ENCODE measurements at regions not wholly inside any gene's neighbourhood (a gene's known extent, or its start where the extent isn't known, plus 50 kb on each side); places are given as distances from the start of the nearest gene placed in this dataset.

DNA sequence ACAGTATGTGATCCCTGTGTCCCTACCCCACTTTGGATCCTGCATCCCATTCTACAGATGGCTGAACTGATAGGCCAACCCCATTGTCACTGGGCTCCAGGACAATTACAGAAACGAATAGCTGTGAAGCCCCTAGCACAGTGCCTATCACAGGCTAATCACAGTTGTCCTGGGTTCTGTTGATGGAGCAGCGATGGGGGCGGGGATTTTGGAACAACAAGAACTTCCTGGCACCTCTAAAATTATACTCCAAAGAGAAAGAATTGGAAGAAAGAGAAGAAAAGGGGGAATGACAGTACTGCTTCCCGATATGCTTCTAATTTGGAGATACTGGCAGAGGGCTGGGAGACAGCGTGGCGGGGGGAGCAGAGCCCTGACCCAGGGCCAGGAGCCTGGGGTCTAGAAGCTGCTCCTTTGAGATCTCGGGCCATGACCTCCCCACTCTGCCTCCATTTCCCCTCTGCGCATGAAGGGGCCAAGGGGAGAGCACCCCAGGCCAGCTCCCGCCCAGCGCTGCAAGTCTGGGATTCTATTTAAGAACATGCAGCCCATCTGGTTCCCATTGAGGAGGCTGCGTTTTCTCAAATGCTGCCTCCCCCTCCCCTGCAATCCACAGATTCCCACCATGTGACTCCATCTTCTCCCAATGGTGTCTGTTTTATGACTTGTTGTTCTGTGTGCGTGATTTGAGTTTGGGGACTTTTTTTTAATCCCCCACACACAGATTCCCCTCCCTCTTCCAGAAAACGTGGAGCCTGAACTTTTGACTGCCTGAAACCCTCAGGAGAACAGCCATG is 202.7 kb downstream of the CYP26B1 start:
- Histone ChIP-seq H3K9ac (no peak overlapping the region), H4K20me1 (ENCODE audit: insufficient read depth) (no peaks in the 10 kb centered on the region), H3K9me2 (no peaks in the 10 kb centered on the region), H3K9me3 (no peaks in the 10 kb centered on the region), H3K4me2 (no peak overlapping the region), H3K27me3 (ENCODE audit: insufficient read depth) (no peaks in the 10 kb centered on the region), H3K4me3 (ENCODE audit: low read depth in 2 of 2, low read length in 1 of 2) (no peak overlapping the region), H3K4me1 (ENCODE audit: control insufficient read depth in 1 of 2, insufficient read depth in 2 of 2, low read depth in 1 of 2, low read length in 1 of 2) (peaks cover 0 to 3% of the 10 kb centered on the region in 2 experiments; a peak in 1 of 4 replicates), H3K27ac (ENCODE audit: low read depth in 2 of 2, low read length in 1 of 2) (no peak overlapping the region), H3K79me2 (ENCODE audit: insufficient read depth) (no peaks in the 10 kb centered on the region), H3K36me3 (replicated peaks in 1 of 2; ENCODE audit: control insufficient read depth in 1 of 2, insufficient read depth in 2 of 2, low read length in 1 of 2) (no peaks in the 10 kb centered on the region), H2AFZ (ENCODE audit: low read depth) (no peak overlapping the region), H3F3A (replicated peaks; ENCODE audit: insufficient read depth) (no peaks in the 10 kb centered on the region)
- TF ChIP-seq RCOR1 (IDR thresholded peaks at IDR 0.05; ENCODE audit: low read length) (no peak), MXI1 (IDR thresholded peaks at IDR 0.05; ENCODE audit: low read depth, low read length) (no peak), TAF1 (IDR thresholded peaks at IDR 0.05; ENCODE audit: borderline replicate concordance, low read depth, low read length) (no peak)
- TF ChIP-seq, protein P1, sequence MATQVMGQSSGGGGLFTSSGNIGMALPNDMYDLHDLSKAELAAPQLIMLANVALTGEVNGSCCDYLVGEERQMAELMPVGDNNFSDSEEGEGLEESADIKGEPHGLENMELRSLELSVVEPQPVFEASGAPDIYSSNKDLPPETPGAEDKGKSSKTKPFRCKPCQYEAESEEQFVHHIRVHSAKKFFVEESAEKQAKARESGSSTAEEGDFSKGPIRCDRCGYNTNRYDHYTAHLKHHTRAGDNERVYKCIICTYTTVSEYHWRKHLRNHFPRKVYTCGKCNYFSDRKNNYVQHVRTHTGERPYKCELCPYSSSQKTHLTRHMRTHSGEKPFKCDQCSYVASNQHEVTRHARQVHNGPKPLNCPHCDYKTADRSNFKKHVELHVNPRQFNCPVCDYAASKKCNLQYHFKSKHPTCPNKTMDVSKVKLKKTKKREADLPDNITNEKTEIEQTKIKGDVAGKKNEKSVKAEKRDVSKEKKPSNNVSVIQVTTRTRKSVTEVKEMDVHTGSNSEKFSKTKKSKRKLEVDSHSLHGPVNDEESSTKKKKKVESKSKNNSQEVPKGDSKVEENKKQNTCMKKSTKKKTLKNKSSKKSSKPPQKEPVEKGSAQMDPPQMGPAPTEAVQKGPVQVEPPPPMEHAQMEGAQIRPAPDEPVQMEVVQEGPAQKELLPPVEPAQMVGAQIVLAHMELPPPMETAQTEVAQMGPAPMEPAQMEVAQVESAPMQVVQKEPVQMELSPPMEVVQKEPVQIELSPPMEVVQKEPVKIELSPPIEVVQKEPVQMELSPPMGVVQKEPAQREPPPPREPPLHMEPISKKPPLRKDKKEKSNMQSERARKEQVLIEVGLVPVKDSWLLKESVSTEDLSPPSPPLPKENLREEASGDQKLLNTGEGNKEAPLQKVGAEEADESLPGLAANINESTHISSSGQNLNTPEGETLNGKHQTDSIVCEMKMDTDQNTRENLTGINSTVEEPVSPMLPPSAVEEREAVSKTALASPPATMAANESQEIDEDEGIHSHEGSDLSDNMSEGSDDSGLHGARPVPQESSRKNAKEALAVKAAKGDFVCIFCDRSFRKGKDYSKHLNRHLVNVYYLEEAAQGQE (IDR thresholded peaks at IDR 0.05; ENCODE audit: low read depth, low read length) = no peak
- ChIA-PET CTCF (interaction anchor here (0.6 to 1.3 kb wide), 2 partner anchors 21 to 50 kb away, joined by 3 to 6 read pairs; no protein-coding TSS in a partner anchor), POLR2A (interaction anchor here (1.1 kb wide), 1 partner anchor 16 kb away, joined by 3 read pairs; no protein-coding TSS in a partner anchor)
- no peak for DNase-seq
- WGBS (ENCODE audit: low lambda C conversion rate) = 49% methylated on average over 13 of the region's 13 CpGs

DNA sequence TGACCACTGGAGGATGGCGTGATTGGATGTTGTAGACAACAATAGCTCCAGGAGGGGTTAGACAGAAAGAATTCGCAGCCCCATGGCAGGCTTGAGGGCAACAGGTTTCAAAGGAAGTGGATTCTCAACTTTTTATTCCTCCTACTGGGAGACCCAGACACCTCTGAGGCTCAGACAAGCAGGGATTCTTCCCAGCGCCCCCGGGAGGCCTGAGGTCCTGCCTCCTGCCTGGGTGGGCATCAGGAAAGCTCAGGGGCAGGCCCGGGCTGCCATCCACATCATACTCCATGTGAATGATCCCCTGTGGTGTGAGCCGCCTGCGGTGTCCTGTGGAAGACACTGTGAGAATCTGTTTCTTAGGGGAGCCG is 203.5 kb downstream of the CYP26B1 start:
- CTCF ChIA-PET = interaction anchor here (0.6 to 1.3 kb wide), 2 partner anchors 20 to 51 kb away, joined by 3 to 6 read pairs; no protein-coding TSS in a partner anchor
- Histone ChIP-seq H2AFZ (ENCODE audit: low read depth) (no peak overlapping the region), H3K27me3 (ENCODE audit: insufficient read depth) (no peaks in the 10 kb centered on the region), H3K4me1 (ENCODE audit: control insufficient read depth in 1 of 2, insufficient read depth in 2 of 2, low read depth in 1 of 2, low read length in 1 of 2) (peaks cover 0 to 4% of the 10 kb centered on the region in 2 experiments; a peak in 1 of 4 replicates), H3K4me2 (no peak overlapping the region), H4K20me1 (ENCODE audit: insufficient read depth) (no peaks in the 10 kb centered on the region), H3K4me3 (ENCODE audit: low read depth in 2 of 2, low read length in 1 of 2) (no peak overlapping the region), H3F3A (replicated peaks; ENCODE audit: insufficient read depth) (no peaks in the 10 kb centered on the region), H3K36me3 (replicated peaks in 1 of 2; ENCODE audit: control insufficient read depth in 1 of 2, insufficient read depth in 2 of 2, low read length in 1 of 2) (no peaks in the 10 kb centered on the region), H3K27ac (ENCODE audit: low read depth in 2 of 2, low read length in 1 of 2) (no peak overlapping the region), H3K9ac (no peak overlapping the region), H3K9me2 (no peaks in the 10 kb centered on the region), H3K79me2 (ENCODE audit: insufficient read depth) (no peaks in the 10 kb centered on the region), H3K9me3 (no peaks in the 10 kb centered on the region)
- TF ChIP-seq GABPA (IDR thresholded peaks at IDR 0.05; ENCODE audit: low read depth) = no peak
- no peak for TF ChIP-seq RFX5 (IDR thresholded peaks at IDR 0.05; ENCODE audit: low read length)
- no peak for TF ChIP-seq FOXJ3 (CRISPR knock-in tag; IDR thresholded peaks at IDR 0.05)
- no peak for TF ChIP-seq TAF1 (IDR thresholded peaks at IDR 0.05; ENCODE audit: borderline replicate concordance, low read depth, low read length)
- DNase-seq = no peak
- POLR2A ChIA-PET = interaction anchor here (1.1 kb wide), 1 partner anchor 17 kb away, joined by 3 read pairs; no protein-coding TSS in a partner anchor
- 48% methylated on average over 5 of the region's 8 CpGs for whole genome bisulfite sequencing (ENCODE audit: low lambda C conversion rate)

Measured in SK-N-SH (cell line).